Astrocyte (in vitro differentiated cells and primary cell): ENCODE measurements at regions not wholly inside any gene's neighbourhood (a gene's known extent, or its start where the extent isn't known, plus 50 kb on each side); places are given as distances from the start of the nearest gene placed in this dataset.

Experiments used
- DNase-seq: peaks from one replicate; pipeline ENCODE4 v3.0.0-alpha.2; 2010; ENCODE audit warnings: low read depth
- FAIRE-seq: peaks from 2 replicates; lab custom pipeline; 2011; peaks lifted over from hg19 to GRCh38; lab: Jason Lieb, UNC
- H2AFZ ChIP-seq: 2 replicates; pipeline ENCODE4 v1.6.0; 2012; ENCODE audit warnings: low read depth, low read length, inconsistent platforms
- H3K27ac ChIP-seq: 2 replicates; pipeline ENCODE4 v1.5.1; 2011; ENCODE audit warnings: low read depth, low read length, inconsistent platforms
- H3K27me3 ChIP-seq: 2 replicates; pipeline ENCODE4 v1.6.0; 2011; ENCODE audit warnings: low read length, inconsistent platforms; ENCODE audit not compliant: insufficient read depth
- H3K36me3 ChIP-seq: 2 replicates; pipeline ENCODE4 v1.5.1; 2011; ENCODE audit warnings: low read length, inconsistent platforms; ENCODE audit not compliant: insufficient read depth
- H3K4me1 ChIP-seq: 2 replicates; pipeline ENCODE4 v1.5.1; 2011; ENCODE audit warnings: low read length, inconsistent platforms; ENCODE audit not compliant: insufficient read depth
- H3K4me2 ChIP-seq: 2 replicates; pipeline ENCODE4 v1.6.0; 2012; ENCODE audit warnings: low read length, inconsistent platforms
- H3K4me3 ChIP-seq: 2 replicates; pipeline ENCODE4 v1.5.1; 2011; ENCODE audit warnings: low read depth, mild to moderate bottlenecking, low read length, inconsistent platforms; ENCODE audit not compliant: insufficient read depth
- H3K79me2 ChIP-seq: 2 replicates; pipeline ENCODE4 v1.6.0; 2012; ENCODE audit warnings: mild to moderate bottlenecking, low read length, inconsistent platforms; ENCODE audit not compliant: insufficient read depth
- H3K9ac ChIP-seq: 2 replicates; pipeline ENCODE4 v1.6.0; 2012; ENCODE audit warnings: mild to moderate bottlenecking, low read length, inconsistent platforms
- H3K9me3 ChIP-seq: 2 replicates; pipeline ENCODE4 v1.5.1; 2012; ENCODE audit warnings: low read depth, mild to moderate bottlenecking, low read length, inconsistent platforms; ENCODE audit not compliant: insufficient read depth
- H4K20me1 ChIP-seq: 2 replicates; pipeline ENCODE4 v1.6.0; 2012; ENCODE audit warnings: low read length, inconsistent platforms; ENCODE audit not compliant: insufficient read depth
- H3K27ac Mint-ChIP-seq: one replicate; pipeline ENCODE4 v1.8.0; 2021; ENCODE audit warnings: mild to moderate bottlenecking, mixed read lengths; ENCODE audit not compliant: unreplicated experiment
- H3K27me3 Mint-ChIP-seq: one replicate; pipeline ENCODE4 v1.8.0; 2021; ENCODE audit warnings: low read depth, mixed read lengths; ENCODE audit not compliant: unreplicated experiment
- H3K36me3 Mint-ChIP-seq: one replicate; pipeline ENCODE4 v1.8.0; 2021; ENCODE audit warnings: low read depth, mixed read lengths; ENCODE audit not compliant: unreplicated experiment
- H3K4me1 Mint-ChIP-seq: one replicate; pipeline ENCODE4 v1.8.0; 2021; ENCODE audit warnings: low read depth, mixed read lengths; ENCODE audit not compliant: unreplicated experiment
- H3K4me3 Mint-ChIP-seq: one replicate; pipeline ENCODE4 v1.8.0; 2021; ENCODE audit warnings: mild to moderate bottlenecking, moderate library complexity, mixed read lengths; ENCODE audit not compliant: unreplicated experiment
- H3K9me3 Mint-ChIP-seq: one replicate; pipeline ENCODE4 v1.8.0; 2021; ENCODE audit warnings: mild to moderate bottlenecking, mixed read lengths; ENCODE audit not compliant: unreplicated experiment
- CTCF ChIP-seq: IDR thresholded peaks from 2 replicates; pipeline ENCODE4 v1.5.1; 2011; ENCODE audit warnings: low read depth, mild to moderate bottlenecking, inconsistent platforms, low read length, moderate library complexity; ENCODE audit not compliant: insufficient read depth
- EZH2 ChIP-seq: IDR thresholded peaks from 2 replicates; pipeline ENCODE4 v1.6.1; 2012; ENCODE audit warnings: mild to moderate bottlenecking, low read length, inconsistent platforms; ENCODE audit not compliant: insufficient read depth

- no peak for TF ChIP-seq EZH2
- TF ChIP-seq CTCF, result no peak
- Histone ChIP-seq H4K20me1 (no peaks in the 10 kb centered on the region), H3K9me3 (no peaks in the 10 kb centered on the region), H3K4me1 (no peaks in the 10 kb centered on the region), H2AFZ (no peak overlapping the region), H3K4me2 (no peak overlapping the region), H3K27me3 (peaks cover 13% of the 10 kb centered on the region), H3K79me2 (no peaks in the 10 kb centered on the region), H3K4me3 (no peak overlapping the region), H3K27ac (no peak overlapping the region), H3K36me3 (no peaks in the 10 kb centered on the region), H3K9ac (no peak overlapping the region)
- FAIRE-seq, result no peak
- Mint-ChIP-seq H3K9me3 (peaks cover 7% of the 10 kb centered on the region), H3K36me3 (no peaks in the 10 kb centered on the region), H3K4me3 (no peak overlapping the region), H3K27me3 (peaks cover 14% of the 10 kb centered on the region), H3K4me1 (no peaks in the 10 kb centered on the region), H3K27ac (no peak overlapping the region)
- no peak for DNase-seq
These were observed 102.3 kb upstream of the CLDN14 start for GRCh38 chr21:36582271-36582670.

DNA sequence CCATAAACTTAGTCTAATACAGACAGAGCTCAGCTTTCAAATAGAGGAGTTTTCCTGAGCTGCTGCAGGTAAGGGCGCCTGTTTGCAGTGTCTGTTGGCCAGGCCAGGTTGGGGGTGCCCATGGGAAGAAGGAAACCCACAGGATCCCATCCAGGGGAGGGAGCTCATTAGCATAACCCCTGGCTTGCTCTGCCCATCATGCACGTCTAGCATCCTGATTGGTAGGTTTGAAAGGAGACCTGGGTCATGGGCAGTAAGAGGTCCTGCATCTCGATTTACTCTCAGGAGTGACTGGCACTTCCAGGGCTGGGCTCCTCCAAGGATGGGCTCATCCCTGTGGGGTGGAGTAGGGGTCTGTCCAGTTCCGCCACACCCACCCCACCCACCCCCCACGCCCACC, 103.7 kb upstream of the CLDN14 start:
- Histone ChIP-seq H3K9me3 (no peaks in the 10 kb centered on the region), H3K4me3 (no peak overlapping the region), H3K4me2 (no peak overlapping the region), H3K4me1 (no peaks in the 10 kb centered on the region), H4K20me1 (no peaks in the 10 kb centered on the region), H3K79me2 (no peaks in the 10 kb centered on the region), H3K27ac (no peak overlapping the region), H3K9ac (no peak overlapping the region), H2AFZ (no peak overlapping the region), H3K27me3 (peaks cover 13% of the 10 kb centered on the region), H3K36me3 (no peaks in the 10 kb centered on the region)
- Mint-ChIP-seq H3K27ac (no peak overlapping the region), H3K27me3 (peaks cover 14% of the 10 kb centered on the region), H3K36me3 (no peaks in the 10 kb centered on the region), H3K4me3 (no peak overlapping the region), H3K9me3 (peaks cover 7% of the 10 kb centered on the region), H3K4me1 (no peaks in the 10 kb centered on the region)
- TF ChIP-seq EZH2 (no peak), CTCF (no peak)
- DNase-seq, result no peak
- FAIRE-seq, result no peak

DNA sequence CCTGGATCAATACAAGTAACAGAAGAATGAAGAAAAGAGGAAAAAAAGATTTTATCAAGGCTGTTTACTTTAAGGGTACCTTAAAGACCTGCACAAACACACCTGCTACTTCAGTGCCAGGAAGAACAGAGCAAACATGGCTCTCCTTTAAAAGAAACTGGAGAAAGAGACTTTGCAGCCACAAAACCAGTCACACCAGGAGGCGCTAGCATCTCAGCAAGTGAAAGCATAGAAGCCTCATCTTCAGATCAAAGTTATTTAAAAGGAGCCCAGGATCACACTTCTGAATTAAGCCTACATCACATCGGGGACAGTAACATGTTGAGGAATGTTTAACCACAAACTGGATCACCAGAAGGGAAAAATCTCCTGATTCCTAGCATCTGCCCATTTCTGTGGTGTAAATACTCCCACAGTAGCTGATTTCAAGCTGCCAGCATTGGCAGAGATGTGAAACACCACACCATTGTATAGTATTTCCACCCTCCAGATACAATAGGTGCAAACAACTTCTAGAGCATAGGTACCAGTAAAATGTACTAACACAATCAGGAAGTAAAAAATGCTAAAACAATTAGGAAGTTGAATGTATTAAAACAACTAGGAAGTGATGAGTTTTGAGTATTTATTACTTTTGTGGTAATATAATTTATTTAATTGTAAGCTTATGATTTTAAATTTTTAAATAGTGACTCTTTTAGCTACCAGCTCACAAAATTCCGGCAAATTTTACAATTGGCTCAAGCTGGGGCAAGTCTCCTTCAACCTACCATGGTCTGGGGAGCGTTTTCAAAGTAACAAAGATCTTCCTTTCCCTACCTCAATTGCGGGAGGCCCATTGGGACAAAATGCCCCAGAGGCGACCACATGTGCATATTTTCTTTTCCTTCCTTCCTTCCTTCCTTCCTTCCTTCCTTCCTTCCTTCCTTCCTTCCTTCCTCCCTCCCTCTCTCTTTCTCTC, 105.3 kb upstream of the CLDN14 start:
- TF ChIP-seq CTCF (no peak), EZH2 (no peak)
- H3K79me2 ChIP-seq, result no peaks in the 10 kb centered on the region
- DNase-seq (no peak), FAIRE-seq (no peak)
- no peaks in the 10 kb centered on the region for H3K36me3 ChIP-seq
- no peak overlapping the region for H3K4me2 ChIP-seq
- H3K27ac Mint-ChIP-seq, result no peak overlapping the region
- H3K27me3 ChIP-seq, result peaks cover 12% of the 10 kb centered on the region
- H3K4me1 Mint-ChIP-seq, result no peaks in the 10 kb centered on the region
- H3K4me1 ChIP-seq, result no peaks in the 10 kb centered on the region
- H3K4me3 ChIP-seq, result no peak overlapping the region
- H3K36me3 Mint-ChIP-seq, result no peaks in the 10 kb centered on the region
- H3K9me3 ChIP-seq, result no peaks in the 10 kb centered on the region
- peaks cover 14% of the 10 kb centered on the region for H3K27me3 Mint-ChIP-seq
- no peak overlapping the region for H3K27ac ChIP-seq
- peaks cover 8% of the 10 kb centered on the region for H3K9me3 Mint-ChIP-seq
- H3K9ac ChIP-seq, result no peak overlapping the region
- no peak overlapping the region for H3K4me3 Mint-ChIP-seq
- no peak overlapping the region for H2AFZ ChIP-seq
- no peaks in the 10 kb centered on the region for H4K20me1 ChIP-seq
